ENCODE measurements at regions not wholly inside any gene's neighbourhood (a gene's known extent, or its start where the extent isn't known, plus 50 kb on each side); places are given as distances from the start of the nearest gene placed in this dataset.

DNA sequence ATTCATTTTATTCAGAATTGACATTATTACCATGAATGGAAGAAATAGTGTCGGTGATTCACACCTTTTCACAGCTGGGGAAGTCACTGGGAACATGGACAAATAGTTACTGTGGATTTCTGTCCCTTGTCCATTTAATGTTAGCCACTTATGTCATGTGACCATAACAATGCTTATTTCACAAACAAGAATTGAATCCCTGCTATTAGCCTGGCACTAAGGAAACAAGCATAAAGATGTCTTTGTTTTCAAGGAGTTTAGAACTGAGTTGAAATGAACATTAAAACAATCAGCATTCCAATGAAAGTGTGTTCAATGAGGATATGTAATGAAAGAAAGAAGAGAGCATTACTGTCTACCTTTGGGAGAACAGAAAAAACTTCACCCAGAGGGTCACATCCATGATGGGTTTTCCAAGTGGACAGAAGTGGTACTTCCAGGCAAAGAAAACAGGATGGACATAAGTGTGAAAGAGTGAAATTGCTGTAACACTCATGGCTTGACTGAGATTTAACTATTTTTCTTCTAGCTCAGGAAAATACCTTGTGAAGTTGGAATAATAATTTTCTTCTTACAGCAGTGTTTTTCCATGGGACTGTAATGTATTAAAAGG is 324.5 kb upstream of the UBE2E3 start:
- in situ Hi-C loops (cut with HindIII; ENCODE audit: low pct_unique_long_range_greater_than_20kb, low sequenced_read_pairs) = no loop called here
- Histone ChIP-seq H3K4me1 (ENCODE audit: control insufficient read depth, insufficient read depth, low read length) (no peaks in the 10 kb centered on the region), H3K27ac (ENCODE audit: low read length) (no peak overlapping the region), H3K9me3 (ENCODE audit: control insufficient read depth, insufficient read depth, low read depth, low read length) (no peaks in the 10 kb centered on the region), H3K27me3 (ENCODE audit: control insufficient read depth, insufficient read depth, low read length) (no peaks in the 10 kb centered on the region), H3K4me3 (ENCODE audit: low read depth in 2 of 2, low read length in 2 of 2) (no peak overlapping the region), H3K36me3 (ENCODE audit: control insufficient read depth, insufficient read depth, low read length) (no peaks in the 10 kb centered on the region)
- DNase-seq (ENCODE audit: low read depth, low spot score) (no peak), ATAC-seq (no peak)
- ChIA-PET POLR2A (no interaction called here), CTCF (no interaction called here)
- intact Hi-C loops (cut with micrococcal nuclease; ENCODE audit: unreplicated experiment) = no loop called here
- BruUV-seq (replicated peaks) = no TSS peak
- TF ChIP-seq, protein P1, sequence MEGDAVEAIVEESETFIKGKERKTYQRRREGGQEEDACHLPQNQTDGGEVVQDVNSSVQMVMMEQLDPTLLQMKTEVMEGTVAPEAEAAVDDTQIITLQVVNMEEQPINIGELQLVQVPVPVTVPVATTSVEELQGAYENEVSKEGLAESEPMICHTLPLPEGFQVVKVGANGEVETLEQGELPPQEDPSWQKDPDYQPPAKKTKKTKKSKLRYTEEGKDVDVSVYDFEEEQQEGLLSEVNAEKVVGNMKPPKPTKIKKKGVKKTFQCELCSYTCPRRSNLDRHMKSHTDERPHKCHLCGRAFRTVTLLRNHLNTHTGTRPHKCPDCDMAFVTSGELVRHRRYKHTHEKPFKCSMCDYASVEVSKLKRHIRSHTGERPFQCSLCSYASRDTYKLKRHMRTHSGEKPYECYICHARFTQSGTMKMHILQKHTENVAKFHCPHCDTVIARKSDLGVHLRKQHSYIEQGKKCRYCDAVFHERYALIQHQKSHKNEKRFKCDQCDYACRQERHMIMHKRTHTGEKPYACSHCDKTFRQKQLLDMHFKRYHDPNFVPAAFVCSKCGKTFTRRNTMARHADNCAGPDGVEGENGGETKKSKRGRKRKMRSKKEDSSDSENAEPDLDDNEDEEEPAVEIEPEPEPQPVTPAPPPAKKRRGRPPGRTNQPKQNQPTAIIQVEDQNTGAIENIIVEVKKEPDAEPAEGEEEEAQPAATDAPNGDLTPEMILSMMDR (IDR thresholded peaks at IDR 0.05) = no peak
- TF ChIP-seq SIN3A (IDR thresholded peaks at IDR 0.05; ENCODE audit: borderline replicate concordance, insufficient read depth, low read depth, low read length) (no peak), TCF7L2 (IDR thresholded peaks at IDR 0.05; ENCODE audit: low read depth, low read length) (no peak), POLR2AphosphoS5 (IDR thresholded peaks at IDR 0.05; ENCODE audit: low read depth, low read length) (no peak)
- TF ChIP-seq, protein P2, sequence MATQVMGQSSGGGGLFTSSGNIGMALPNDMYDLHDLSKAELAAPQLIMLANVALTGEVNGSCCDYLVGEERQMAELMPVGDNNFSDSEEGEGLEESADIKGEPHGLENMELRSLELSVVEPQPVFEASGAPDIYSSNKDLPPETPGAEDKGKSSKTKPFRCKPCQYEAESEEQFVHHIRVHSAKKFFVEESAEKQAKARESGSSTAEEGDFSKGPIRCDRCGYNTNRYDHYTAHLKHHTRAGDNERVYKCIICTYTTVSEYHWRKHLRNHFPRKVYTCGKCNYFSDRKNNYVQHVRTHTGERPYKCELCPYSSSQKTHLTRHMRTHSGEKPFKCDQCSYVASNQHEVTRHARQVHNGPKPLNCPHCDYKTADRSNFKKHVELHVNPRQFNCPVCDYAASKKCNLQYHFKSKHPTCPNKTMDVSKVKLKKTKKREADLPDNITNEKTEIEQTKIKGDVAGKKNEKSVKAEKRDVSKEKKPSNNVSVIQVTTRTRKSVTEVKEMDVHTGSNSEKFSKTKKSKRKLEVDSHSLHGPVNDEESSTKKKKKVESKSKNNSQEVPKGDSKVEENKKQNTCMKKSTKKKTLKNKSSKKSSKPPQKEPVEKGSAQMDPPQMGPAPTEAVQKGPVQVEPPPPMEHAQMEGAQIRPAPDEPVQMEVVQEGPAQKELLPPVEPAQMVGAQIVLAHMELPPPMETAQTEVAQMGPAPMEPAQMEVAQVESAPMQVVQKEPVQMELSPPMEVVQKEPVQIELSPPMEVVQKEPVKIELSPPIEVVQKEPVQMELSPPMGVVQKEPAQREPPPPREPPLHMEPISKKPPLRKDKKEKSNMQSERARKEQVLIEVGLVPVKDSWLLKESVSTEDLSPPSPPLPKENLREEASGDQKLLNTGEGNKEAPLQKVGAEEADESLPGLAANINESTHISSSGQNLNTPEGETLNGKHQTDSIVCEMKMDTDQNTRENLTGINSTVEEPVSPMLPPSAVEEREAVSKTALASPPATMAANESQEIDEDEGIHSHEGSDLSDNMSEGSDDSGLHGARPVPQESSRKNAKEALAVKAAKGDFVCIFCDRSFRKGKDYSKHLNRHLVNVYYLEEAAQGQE (IDR thresholded peaks at IDR 0.05; ENCODE audit: insufficient read depth in 1 of 2, low read depth in 2 of 2, low read length in 1 of 2) = no peak

DNA sequence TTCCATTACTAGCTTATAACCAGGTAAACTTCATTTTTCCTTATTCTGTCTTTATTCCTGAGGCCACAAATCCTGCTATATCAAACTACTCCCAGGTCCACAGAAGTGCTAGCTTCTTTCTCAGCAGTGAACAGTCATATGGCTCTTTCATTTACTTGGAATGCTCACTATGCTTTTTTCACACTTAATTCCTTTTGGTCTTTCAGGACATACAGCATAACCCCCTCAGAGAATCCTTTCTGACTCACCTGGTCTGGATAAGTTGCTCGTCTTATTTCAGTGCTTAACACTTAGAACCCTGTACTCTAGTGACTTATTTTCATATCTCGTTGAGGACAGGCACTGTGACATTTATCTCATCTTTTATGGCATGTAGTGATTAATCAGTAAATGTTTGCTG is 325.0 kb upstream of the UBE2E3 start:
- POLR2A ChIA-PET = no interaction called here
- no TSS peak for BruUV-seq (replicated peaks)
- Histone ChIP-seq H3K4me3 (ENCODE audit: low read depth in 2 of 2, low read length in 2 of 2) (no peak overlapping the region), H3K27me3 (ENCODE audit: control insufficient read depth, insufficient read depth, low read length) (no peaks in the 10 kb centered on the region), H3K4me1 (ENCODE audit: control insufficient read depth, insufficient read depth, low read length) (no peaks in the 10 kb centered on the region), H3K9me3 (ENCODE audit: control insufficient read depth, insufficient read depth, low read depth, low read length) (no peaks in the 10 kb centered on the region), H3K27ac (ENCODE audit: low read length) (no peak overlapping the region), H3K36me3 (ENCODE audit: control insufficient read depth, insufficient read depth, low read length) (no peaks in the 10 kb centered on the region)
- DNase-seq (ENCODE audit: low read depth, low spot score) = no peak
- intact Hi-C loops (cut with micrococcal nuclease; ENCODE audit: unreplicated experiment) = no loop called here
- CTCF ChIA-PET = no interaction called here
- TF ChIP-seq, protein P1 (IDR thresholded peaks at IDR 0.05) = no peak
- no peak for TF ChIP-seq TCF7L2 (IDR thresholded peaks at IDR 0.05; ENCODE audit: low read depth, low read length)
- TF ChIP-seq, protein P2 (IDR thresholded peaks at IDR 0.05; ENCODE audit: insufficient read depth in 1 of 2, low read depth in 2 of 2, low read length in 1 of 2) = no peak
- ATAC-seq = no peak
- in situ Hi-C loops (cut with HindIII; ENCODE audit: low pct_unique_long_range_greater_than_20kb, low sequenced_read_pairs) = no loop called here
